Breast epithelium (tissue), 4 donors: ENCODE measurements at regions not wholly inside any gene's neighbourhood (a gene's known extent, or its start where the extent isn't known, plus 50 kb on each side); places are given as distances from the start of the nearest gene placed in this dataset.

ENCODE experiments used
- DNase-seq, 2 donors: peaks; one replicate each; pipeline ENCODE4 v3.0.0-alpha.2; 2019; ENCODE audit warnings: low spot score in 2 of 2
- H3K27ac ChIP-seq, 2 donors: fragments of 200-600 bp; sonication (generic) in 1 of 2; one replicate each; pipeline ENCODE4 v1.5.1; 2016 to 2019; ENCODE audit warnings: mild to moderate bottlenecking in 1 of 2
- H3K27me3 ChIP-seq, 2 donors: fragments of 200-600 bp; sonication (generic) in 1 of 2; one replicate each; pipeline versions ENCODE4 v1.5.1 to v1.6.0; 2017 to 2019; ENCODE audit warnings: control low read depth in 1 of 2, mild to moderate bottlenecking in 1 of 2
- H3K36me3 ChIP-seq: fragments of 200-600 bp; one replicate; pipeline ENCODE4 v1.5.1; 2019
- H3K4me1 ChIP-seq, 2 donors: fragments of 200-600 bp; sonication (generic); one replicate each; pipeline ENCODE4 v1.5.1; 2016 to 2019; ENCODE audit warnings: control low read depth in 1 of 2
- H3K4me3 ChIP-seq, 3 donors: fragments of 200-600 bp; sonication (generic); 1 replicate in 2 of 3; 2 replicates in 1 of 3; pipeline ENCODE4 v1.5.1; 2016 to 2019; ENCODE audit warnings: mild to moderate bottlenecking in 3 of 3, moderate library complexity in 2 of 3
- H3K9me3 ChIP-seq, 2 donors: fragments of 200-600 bp; sonication (generic) in 1 of 2; one replicate each; pipeline ENCODE4 v1.5.1; 2016 to 2019; ENCODE audit warnings: control low read depth in 1 of 2
- CTCF ChIP-seq, 3 donors: fragments of 450-650 bp; IDR thresholded peaks; one replicate each; pipeline ENCODE4 v1.5.1; 2016 to 2017; ENCODE audit warnings: antibody characterized with exemption in 3 of 3, mild to moderate bottlenecking in 3 of 3, moderate library complexity in 3 of 3
- POLR2A ChIP-seq: fragments of 450-650 bp; IDR thresholded peaks from one replicate; pipeline ENCODE4 v1.6.1; 2016; ENCODE audit warnings: antibody characterized with exemption, mild to moderate bottlenecking, moderate library complexity
- POLR2AphosphoS5 ChIP-seq, 3 donors: sonication (generic); formaldehyde crosslinking; IDR thresholded peaks; one replicate each; pipeline ENCODE4 v1.6.1; 2017; ENCODE audit warnings: antibody characterized with exemption in 3 of 3
- intact Hi-C: fragments of 100-400 bp; cut with DNase I; formaldehyde crosslinking; loops from one replicate; pipeline ENCODE4 v1.15.1; 2023; ENCODE audit warnings: low total_unique reads

- H3K36me3 ChIP-seq: peaks cover 4% of the 10 kb centered on the region
- TF ChIP-seq POLR2A: no peak
- no peak for TF ChIP-seq CTCF (IDR thresholded peaks at IDR 0.05)
- no peak for TF ChIP-seq POLR2AphosphoS5 (IDR thresholded peaks at IDR 0.05)
- H3K9me3 ChIP-seq: peaks cover 0 to 6% of the 10 kb centered on the region in 2 donors
- H3K4me3 ChIP-seq: no peak overlapping the region
- no peaks in the 10 kb centered on the region for H3K4me1 ChIP-seq
- no peak for DNase-seq
- H3K27ac ChIP-seq: no peak overlapping the region
- no peaks in the 10 kb centered on the region for H3K27me3 ChIP-seq
- intact Hi-C loops: no loop called here
These were observed 284.7 kb upstream of the SYT1 start for GRCh38 chr12:78579846-78580245.

DNA sequence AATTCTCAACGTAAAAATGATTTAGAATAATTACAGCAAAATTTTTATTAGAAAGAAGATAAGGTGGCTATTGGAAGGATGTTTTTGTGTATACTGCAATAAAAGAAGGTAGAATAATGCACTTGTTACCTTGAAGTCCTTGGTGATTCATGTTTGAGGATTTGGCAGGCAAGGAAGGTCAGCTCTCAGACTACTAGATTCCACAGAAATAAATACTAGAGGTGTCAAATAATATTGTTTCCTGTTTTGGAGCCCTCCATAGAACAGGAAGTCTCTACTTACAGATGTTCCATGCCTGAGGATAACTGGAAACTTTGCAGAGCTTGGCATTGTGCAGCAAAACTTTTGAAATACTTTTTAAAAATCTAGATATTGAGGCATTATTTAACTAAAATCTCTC, 284.3 kb upstream of the SYT1 start:
- Histone ChIP-seq H3K4me1 (no peaks in the 10 kb centered on the region), H3K9me3 (peaks cover 0 to 10% of the 10 kb centered on the region in 2 donors), H3K27me3 (no peaks in the 10 kb centered on the region), H3K36me3 (peaks cover 4% of the 10 kb centered on the region), H3K4me3 (no peak overlapping the region), H3K27ac (no peak overlapping the region)
- intact Hi-C loops: no loop called here
- no peak for DNase-seq
- TF ChIP-seq POLR2AphosphoS5 (IDR thresholded peaks at IDR 0.05) (no peak), CTCF (IDR thresholded peaks at IDR 0.05) (no peak), POLR2A (no peak)

- Histone ChIP-seq H3K36me3 (peaks cover 4% of the 10 kb centered on the region), H3K27ac (no peak overlapping the region), H3K4me3 (no peak overlapping the region), H3K27me3 (no peaks in the 10 kb centered on the region), H3K9me3 (peaks cover 15 to 24% of the 10 kb centered on the region in 2 donors), H3K4me1 (no peaks in the 10 kb centered on the region)
- no peak for TF ChIP-seq POLR2AphosphoS5 (IDR thresholded peaks at IDR 0.05)
- TF ChIP-seq CTCF (IDR thresholded peaks at IDR 0.05): no peak
- TF ChIP-seq POLR2A: no peak
- intact Hi-C loops: no loop called here
- DNase-seq: no peak
These were observed 279.9 kb upstream of the SYT1 start for GRCh38 chr12:78584695-78585094.

- DNase-seq: no peak
- peaks cover 15 to 24% of the 10 kb centered on the region in 2 donors for H3K9me3 ChIP-seq
- H3K36me3 ChIP-seq: peaks cover 4% of the 10 kb centered on the region
- H3K27me3 ChIP-seq: no peaks in the 10 kb centered on the region
- H3K4me1 ChIP-seq: no peaks in the 10 kb centered on the region
- intact Hi-C loops: no loop called here
- no peak for TF ChIP-seq POLR2A
- no peak overlapping the region for H3K27ac ChIP-seq
- no peak overlapping the region for H3K4me3 ChIP-seq
These were observed 279.4 kb upstream of the SYT1 start for GRCh38 chr12:78585132-78585531.

- Histone ChIP-seq H3K4me1 (no peaks in the 10 kb centered on the region), H3K27ac (no peak overlapping the region), H3K4me3 (no peak overlapping the region), H3K27me3 (no peaks in the 10 kb centered on the region), H3K36me3 (peaks cover 4% of the 10 kb centered on the region), H3K9me3 (peaks cover 15 to 24% of the 10 kb centered on the region in 2 donors)
- TF ChIP-seq POLR2A (no peak), POLR2AphosphoS5 (IDR thresholded peaks at IDR 0.05) (no peak), CTCF (IDR thresholded peaks at IDR 0.05) (no peak)
- intact Hi-C loops: no loop called here
- DNase-seq: no peak
These were observed 277.8 kb upstream of the SYT1 start for GRCh38 chr12:78586790-78587189.

DNA sequence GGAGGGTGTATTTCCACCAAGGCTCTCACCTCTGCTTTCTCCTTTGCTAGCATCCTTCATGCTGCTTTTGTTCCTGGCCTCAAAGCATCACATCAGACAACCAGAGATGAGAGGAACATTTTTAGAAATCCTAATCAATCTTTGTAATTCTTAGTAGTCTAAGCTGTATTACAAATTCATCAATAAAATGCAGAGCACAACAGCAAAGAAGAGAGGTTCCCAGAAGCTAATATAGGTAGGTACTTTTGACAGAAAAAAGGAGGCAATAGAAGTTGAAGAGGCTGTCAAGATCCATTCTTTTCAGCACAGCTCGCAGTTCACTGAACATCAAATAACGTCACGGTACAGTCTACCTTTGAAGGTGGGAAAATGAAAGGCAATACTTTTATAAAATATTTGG, 265.2 kb upstream of the SYT1 start:
- Histone ChIP-seq H3K4me3 (no peak overlapping the region), H3K27ac (no peak overlapping the region), H3K9me3 (peaks cover 0 to 5% of the 10 kb centered on the region in 2 donors), H3K36me3 (no peaks in the 10 kb centered on the region), H3K27me3 (no peaks in the 10 kb centered on the region), H3K4me1 (no peaks in the 10 kb centered on the region)
- intact Hi-C loops: no loop called here
- TF ChIP-seq POLR2A: no peak
- TF ChIP-seq POLR2AphosphoS5 (IDR thresholded peaks at IDR 0.05): no peak
- TF ChIP-seq CTCF (IDR thresholded peaks at IDR 0.05): no peak
- DNase-seq: no peak
